ENCODE measurements at regions not wholly inside any gene's neighbourhood (a gene's known extent, or its start where the extent isn't known, plus 50 kb on each side); places are given as distances from the start of the nearest gene placed in this dataset.

GRCh38 chr2:16747257-16747656, 81.6 kb upstream of the CYRIA start:
- TF ChIP-seq CTCF (IDR thresholded peaks at IDR 0.05; ENCODE audit: insufficient read depth, low read depth, low read length), result no peak
- no peak for DNase-seq (ENCODE audit: low read depth)
- H3K4me3 ChIP-seq (ENCODE audit: low read depth, low read length), result no peak overlapping the region

GRCh38 chr2:16746833-16747232, 81.2 kb upstream of the CYRIA start:
- DNase-seq (ENCODE audit: low read depth), result no peak
- TF ChIP-seq CTCF (IDR thresholded peaks at IDR 0.05; ENCODE audit: insufficient read depth, low read depth, low read length), result no peak

GRCh38 chr2:16746329-16746728, 80.7 kb upstream of the CYRIA start:
- no peak for DNase-seq (ENCODE audit: low read depth)
- no peak for TF ChIP-seq CTCF (IDR thresholded peaks at IDR 0.05; ENCODE audit: insufficient read depth, low read depth, low read length)
- H3K4me3 ChIP-seq (ENCODE audit: low read depth, low read length), result no peak overlapping the region

More at GRCh38 chr2:16746833-16747232, 81.2 kb upstream of the CYRIA start:
- H3K4me3 ChIP-seq (ENCODE audit: low read depth, low read length), result no peak overlapping the region

GRCh38 chr2:16745466-16745865, 79.8 kb upstream of the CYRIA start:
- no peak overlapping the region for H3K4me3 ChIP-seq (ENCODE audit: low read depth, low read length)
- TF ChIP-seq CTCF (IDR thresholded peaks at IDR 0.05; ENCODE audit: insufficient read depth, low read depth, low read length), result no peak
- no peak for DNase-seq (ENCODE audit: low read depth)

- no peak for DNase-seq (ENCODE audit: low read depth)
- no peak for TF ChIP-seq CTCF (IDR thresholded peaks at IDR 0.05; ENCODE audit: insufficient read depth, low read depth, low read length)
- no peak overlapping the region for H3K4me3 ChIP-seq (ENCODE audit: low read depth, low read length)
Observed at GRCh38 chr2:16744521-16744920, 78.9 kb upstream of the CYRIA start.

- no peak for TF ChIP-seq CTCF (IDR thresholded peaks at IDR 0.05; ENCODE audit: insufficient read depth, low read depth, low read length)
- no peak overlapping the region for H3K4me3 ChIP-seq (ENCODE audit: low read depth, low read length)
- no peak for DNase-seq (ENCODE audit: low read depth)
Observed at GRCh38 chr2:16742026-16742425, 76.4 kb upstream of the CYRIA start.

GRCh38 chr2:16741498-16741897, 75.9 kb upstream of the CYRIA start:
- TF ChIP-seq CTCF (IDR thresholded peaks at IDR 0.05; ENCODE audit: insufficient read depth, low read depth, low read length), result no peak
- no peak for DNase-seq (ENCODE audit: low read depth)

More at GRCh38 chr2:16741498-16741897, 75.9 kb upstream of the CYRIA start:
- H3K4me3 ChIP-seq (ENCODE audit: low read depth, low read length), result no peak overlapping the region

Data from fibroblast of villous mesenchyme (primary cell).